NCI-H146 treated with DMSO at 0.1 percent for 48 hours (cell line): ENCODE measurements at regions not wholly inside any gene's neighbourhood (a gene's known extent, or its start where the extent isn't known, plus 50 kb on each side); places are given as distances from the start of the nearest gene placed in this dataset.
"Not testable (repeated sequence)": the region's sequence is repeated elsewhere in the genome, so short reads cannot be mapped to it uniquely, and the experiment has no call there.

ENCODE experiments used
- DNase-seq: peaks from one replicate; lab custom pipeline; 2025; ENCODE audit not compliant: unreplicated experiment; lab: John Stamatoyannopoulos, UW

GRCh38 chr14:85187521-85187920 lies 342.4 kb upstream of the FLRT2 start:
- no peak for DNase-seq

GRCh38 chr14:85188836-85189235 lies 341.1 kb upstream of the FLRT2 start:
- DNase-seq, result no peak

- DNase-seq, result not testable (repeated sequence)
Measured at GRCh38 chr14:85189253-85189652, 340.7 kb upstream of the FLRT2 start.

- no peak for DNase-seq
Measured at GRCh38 chr14:85190251-85190650, 339.7 kb upstream of the FLRT2 start.

GRCh38 chr14:85191986-85192385 lies 338.0 kb upstream of the FLRT2 start:
- no peak for DNase-seq

- DNase-seq, result no peak
Measured at GRCh38 chr14:85195872-85196477, 334.0 kb upstream of the FLRT2 start.

- DNase-seq, result no peak
Measured at GRCh38 chr14:85198001-85198400, 331.9 kb upstream of the FLRT2 start.

GRCh38 chr14:85205875-85206274 lies 324.1 kb upstream of the FLRT2 start:
- DNase-seq, result no peak

- no peak for DNase-seq
Measured at GRCh38 chr14:85214471-85214870, 315.5 kb upstream of the FLRT2 start.

- no peak for DNase-seq
Measured at GRCh38 chr14:85217412-85217811, 312.5 kb upstream of the FLRT2 start.

- DNase-seq, result no peak
Measured at GRCh38 chr14:85218982-85219381, 311.0 kb upstream of the FLRT2 start.

- no peak for DNase-seq
Measured at GRCh38 chr14:85221832-85222231, 308.1 kb upstream of the FLRT2 start.

GRCh38 chr14:85222341-85222740 lies 307.6 kb upstream of the FLRT2 start:
- no peak for DNase-seq

GRCh38 chr14:85223667-85224066 lies 306.3 kb upstream of the FLRT2 start:
- no peak for DNase-seq

GRCh38 chr14:85224241-85224640 lies 305.7 kb upstream of the FLRT2 start:
- no peak for DNase-seq

- DNase-seq, result no peak
Measured at GRCh38 chr14:85233756-85234155, 296.2 kb upstream of the FLRT2 start.

- no peak for DNase-seq
Measured at GRCh38 chr14:85234156-85235025, 295.6 kb upstream of the FLRT2 start.

GRCh38 chr14:85235868-85236267 lies 294.1 kb upstream of the FLRT2 start:
- DNase-seq, result no peak

- DNase-seq, result no peak
Measured at GRCh38 chr14:85236296-85236695, 293.6 kb upstream of the FLRT2 start.

- no peak for DNase-seq
Measured at GRCh38 chr14:85239791-85240190, 290.2 kb upstream of the FLRT2 start.

GRCh38 chr14:85241022-85241855 lies 288.7 kb upstream of the FLRT2 start:
- no peak for DNase-seq

- DNase-seq, result no peak
Measured at GRCh38 chr14:85242666-85243065, 287.3 kb upstream of the FLRT2 start.
